ENCODE measurements at regions not wholly inside any gene's neighbourhood (a gene's known extent, or its start where the extent isn't known, plus 50 kb on each side); places are given as distances from the start of the nearest gene placed in this dataset.

- Histone ChIP-seq H3K79me2 (ENCODE audit: low read depth) (no peaks in the 10 kb centered on the region), H3K9me3 (ENCODE audit: low read depth) (no peaks in the 10 kb centered on the region), H3K4me1 (no peaks in the 10 kb centered on the region), H3F3A (ENCODE audit: low read depth) (no peaks in the 10 kb centered on the region), H3K36me3 (no peaks in the 10 kb centered on the region), H3K9ac (no peak overlapping the region), H3K27ac (no peak overlapping the region), H3K4me2 (no peak overlapping the region), H2AFZ (replicated peaks) (no peak overlapping the region), H4K20me1 (ENCODE audit: low read depth) (no peaks in the 10 kb centered on the region), H3K4me3 (no peak overlapping the region), H3K27me3 (no peaks in the 10 kb centered on the region)
- Mint-ChIP-seq H3K4me3 (no peak overlapping the region), H3K36me3 (no peaks in the 10 kb centered on the region), H3K27ac (no peak overlapping the region), H3K4me1 (peaks cover 4% of the 10 kb centered on the region), H3K9me3 (no peaks in the 10 kb centered on the region), H3K27me3 (ENCODE audit: insufficient read depth, low read depth) (peaks cover 5% of the 10 kb centered on the region)
- no peak for TF ChIP-seq EZH2phosphoT487 (IDR thresholded peaks at IDR 0.05)
- no peak for TF ChIP-seq CTCF (IDR thresholded peaks at IDR 0.05)
- no peak for TF ChIP-seq EZH2 (IDR thresholded peaks at IDR 0.05)
- DNase-seq (ENCODE audit: low spot score), result no peak
These were observed 71.0 kb downstream of the COQ2 start for GRCh38 chr4:83213640-83214039.

DNA sequence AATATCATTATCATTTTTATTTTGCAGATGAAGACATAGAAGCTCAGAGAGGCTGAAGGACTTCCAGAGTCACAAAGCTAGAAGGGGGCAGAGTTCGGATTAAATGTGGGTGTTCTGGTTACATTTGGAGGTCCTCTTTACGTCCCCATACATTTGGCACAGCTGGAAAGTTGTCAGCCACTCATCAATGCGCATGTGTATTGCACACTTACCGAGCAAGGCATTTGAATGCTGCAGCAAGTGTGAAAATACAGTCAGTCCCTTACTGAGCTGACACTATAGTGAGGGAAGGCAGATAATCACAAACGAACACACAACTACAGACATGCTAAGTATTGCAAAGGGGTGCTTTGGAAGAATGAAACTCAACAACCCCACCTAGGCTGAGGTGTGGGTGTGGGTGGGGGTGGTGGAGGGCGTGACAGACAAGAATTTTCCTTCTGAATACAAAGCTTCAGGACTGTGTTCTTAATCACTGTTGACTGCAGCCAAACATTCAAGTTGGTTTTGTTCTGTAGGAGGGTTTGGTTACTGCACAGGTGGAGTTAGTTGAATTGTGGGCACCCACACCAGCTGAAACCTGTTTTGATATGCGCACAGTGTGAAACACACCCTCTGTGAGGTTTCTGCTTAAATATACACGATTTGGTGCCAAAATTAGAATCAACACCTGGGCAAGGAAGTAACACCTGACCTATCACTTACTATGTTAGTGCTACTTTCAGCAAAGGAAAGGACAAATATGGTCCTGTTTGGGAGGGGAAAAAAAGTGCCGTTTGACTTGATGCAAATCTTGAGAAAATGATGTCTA, 72.4 kb downstream of the COQ2 start:
- Mint-ChIP-seq H3K27me3 (ENCODE audit: insufficient read depth, low read depth) (peaks cover 5% of the 10 kb centered on the region), H3K36me3 (no peaks in the 10 kb centered on the region), H3K9me3 (peaks cover 4% of the 10 kb centered on the region), H3K4me3 (no peak overlapping the region), H3K4me1 (peaks cover 4% of the 10 kb centered on the region), H3K27ac (no peak overlapping the region)
- Histone ChIP-seq H3K79me2 (ENCODE audit: low read depth) (no peaks in the 10 kb centered on the region), H3K4me2 (no peak overlapping the region), H3K36me3 (no peaks in the 10 kb centered on the region), H3K27ac (no peak overlapping the region), H3K9me3 (ENCODE audit: low read depth) (peaks cover 5% of the 10 kb centered on the region), H3F3A (ENCODE audit: low read depth) (no peaks in the 10 kb centered on the region), H3K9ac (no peak overlapping the region), H3K4me3 (no peak overlapping the region), H3K4me1 (no peaks in the 10 kb centered on the region), H4K20me1 (ENCODE audit: low read depth) (no peaks in the 10 kb centered on the region), H3K27me3 (no peaks in the 10 kb centered on the region), H2AFZ (replicated peaks) (no peak overlapping the region)
- no peak for DNase-seq (ENCODE audit: low spot score)
- TF ChIP-seq CTCF (IDR thresholded peaks at IDR 0.05) (no peak), EZH2 (IDR thresholded peaks at IDR 0.05) (no peak), EZH2phosphoT487 (IDR thresholded peaks at IDR 0.05) (no peak)

GRCh38 chr4:83209419-83209818, 75.2 kb downstream of the COQ2 start:
- Mint-ChIP-seq H3K4me3 (no peak overlapping the region), H3K27ac (peak overlapping the region; percentile 3), H3K9me3 (peaks cover 4% of the 10 kb centered on the region), H3K36me3 (no peaks in the 10 kb centered on the region), H3K4me1 (peaks cover 4% of the 10 kb centered on the region), H3K27me3 (ENCODE audit: insufficient read depth, low read depth) (peaks cover 3% of the 10 kb centered on the region)
- Histone ChIP-seq H3K36me3 (no peaks in the 10 kb centered on the region), H2AFZ (replicated peaks) (no peak overlapping the region), H3K9me3 (ENCODE audit: low read depth) (peaks cover 5% of the 10 kb centered on the region), H3K27me3 (no peaks in the 10 kb centered on the region), H3K9ac (no peak overlapping the region), H3K4me1 (no peaks in the 10 kb centered on the region), H4K20me1 (ENCODE audit: low read depth) (no peaks in the 10 kb centered on the region), H3K79me2 (ENCODE audit: low read depth) (no peaks in the 10 kb centered on the region), H3K4me2 (no peak overlapping the region), H3K27ac (no peak overlapping the region), H3K4me3 (no peak overlapping the region), H3F3A (ENCODE audit: low read depth) (no peaks in the 10 kb centered on the region)
- no peak for DNase-seq (ENCODE audit: low spot score)
- no peak for TF ChIP-seq EZH2 (IDR thresholded peaks at IDR 0.05)
